CD14-positive monocyte (primary cell): ENCODE measurements at regions not wholly inside any gene's neighbourhood (a gene's known extent, or its start where the extent isn't known, plus 50 kb on each side); places are given as distances from the start of the nearest gene placed in this dataset.

ENCODE experiments used
- DNase-seq, 3 donors: peaks; one replicate each; pipeline ENCODE4 v3.0.0-alpha.2; 2011 to 2022
- H2AFZ ChIP-seq: 2 replicates; pipeline ENCODE4 v1.6.0; 2012; ENCODE audit warnings: mild to moderate bottlenecking, low read depth, low read length, inconsistent platforms; ENCODE audit not compliant: insufficient read depth, poor library complexity, severe bottlenecking
- H3K27ac ChIP-seq, 2 donors: 1 replicate in 1 of 2; 2 replicates in 1 of 2; pipeline ENCODE4 v1.5.1; 2012 to 2013; ENCODE audit warnings: low read length in 2 of 2, control low read depth in 1 of 2, inconsistent platforms in 1 of 2, low read depth in 1 of 2, mild to moderate bottlenecking in 1 of 2
- H3K27me3 ChIP-seq, 2 donors: one replicate each; pipeline versions ENCODE4 v1.6.0 to v1.6.1; 2011 to 2013; ENCODE audit warnings: low read length in 2 of 2; ENCODE audit not compliant: control insufficient read depth in 2 of 2, insufficient read depth in 2 of 2
- H3K36me3 ChIP-seq, 2 donors: replicated peaks in 1 of 2; 1 replicate in 1 of 2; 2 replicates in 1 of 2; pipeline versions ENCODE4 v1.5.1 to v1.6.1; 2012 to 2013; ENCODE audit warnings: low read length in 2 of 2, control low read depth in 1 of 2, inconsistent platforms in 1 of 2, mild to moderate bottlenecking in 1 of 2; ENCODE audit not compliant: insufficient read depth in 2 of 2, control insufficient read depth in 1 of 2
- H3K4me1 ChIP-seq, 2 donors: 1 replicate in 1 of 2; 2 replicates in 1 of 2; pipeline versions ENCODE4 v1.5.1 to v1.6.1; 2012 to 2013; ENCODE audit warnings: low read length in 2 of 2, control low read depth in 1 of 2, inconsistent platforms in 1 of 2, mild to moderate bottlenecking in 1 of 2, moderate library complexity in 1 of 2; ENCODE audit not compliant: insufficient read depth in 2 of 2, control insufficient read depth in 1 of 2
- H3K4me2 ChIP-seq: replicated peaks from 2 replicates; pipeline ENCODE3; 2012; ENCODE audit warnings: low read length, moderate library complexity, mild to moderate bottlenecking; ENCODE audit not compliant: poor library complexity, severe bottlenecking; ENCODE audit errors: extremely low read depth
- H3K4me3 ChIP-seq, 3 experiments: fragments of 200-600 bp in 1 of 3; sonication (generic) in 1 of 3; replicated peaks in 1 of 3; 1 replicate in 2 of 3; 2 replicates in 1 of 3; pipeline ENCODE4 v1.5.1; 2011 to 2013; ENCODE audit warnings: low read length in 3 of 3, mild to moderate bottlenecking in 3 of 3, control low read depth in 2 of 3, low read depth in 2 of 3, inconsistent platforms in 1 of 3, moderate library complexity in 1 of 3
- H3K79me2 ChIP-seq: 2 replicates; pipeline ENCODE4 v1.6.0; 2012; ENCODE audit warnings: mild to moderate bottlenecking, control low read depth, inconsistent platforms, low read length, moderate library complexity; ENCODE audit not compliant: insufficient read depth
- H3K9ac ChIP-seq: 2 replicates; pipeline ENCODE4 v1.6.0; 2017; ENCODE audit warnings: low read length, mild to moderate bottlenecking; ENCODE audit not compliant: insufficient read depth, poor library complexity, severe bottlenecking
- H3K9me3 ChIP-seq, 2 donors: replicated peaks in 1 of 2; 1 replicate in 1 of 2; 2 replicates in 1 of 2; pipeline versions ENCODE4 v1.5.1 to v1.6.1; 2012 to 2013; ENCODE audit warnings: low read length in 2 of 2, control low read depth in 1 of 2; ENCODE audit not compliant: control insufficient read depth in 1 of 2, insufficient read depth in 1 of 2
- H4K20me1 ChIP-seq: 2 replicates; pipeline ENCODE4 v1.6.0; 2012; ENCODE audit warnings: mild to moderate bottlenecking, low read length, control low read depth, moderate library complexity; ENCODE audit not compliant: insufficient read depth
- H3K27ac Mint-ChIP-seq, 7 donors: one replicate each; pipeline ENCODE4 v1.8.0; 2020; ENCODE audit warnings: mild to moderate bottlenecking in 7 of 7, mixed read lengths in 7 of 7, moderate library complexity in 6 of 7, inconsistent platforms in 2 of 7
- H3K27me3 Mint-ChIP-seq, 3 donors: one replicate each; pipeline ENCODE4 v1.8.0; 2021 to 2022; ENCODE audit warnings: low read depth in 3 of 3, mild to moderate bottlenecking in 3 of 3, mixed read lengths in 3 of 3, moderate library complexity in 3 of 3, inconsistent platforms in 1 of 3
- H3K36me3 Mint-ChIP-seq, 2 donors: one replicate each; pipeline ENCODE4 v1.8.0; 2020; ENCODE audit warnings: mixed read lengths in 2 of 2, inconsistent platforms in 1 of 2, mild to moderate bottlenecking in 1 of 2
- H3K4me1 Mint-ChIP-seq: one replicate; pipeline ENCODE4 v1.8.0; 2020; ENCODE audit warnings: mild to moderate bottlenecking, mixed read lengths
- H3K4me3 Mint-ChIP-seq, 2 donors: one replicate each; pipeline ENCODE4 v1.8.0; 2020; ENCODE audit warnings: mild to moderate bottlenecking in 2 of 2, mixed read lengths in 2 of 2, moderate library complexity in 1 of 2
- H3K9me3 Mint-ChIP-seq, 7 donors: one replicate each; pipeline ENCODE4 v1.8.0; 2020 to 2022; ENCODE audit warnings: mixed read lengths in 7 of 7, mild to moderate bottlenecking in 6 of 7, moderate library complexity in 6 of 7, inconsistent platforms in 2 of 7
- CTCF ChIP-seq: fragments of 200-600 bp; IDR thresholded peaks from one replicate; pipeline ENCODE4 v1.8.0; 2022; ENCODE audit warnings: antibody characterized with exemption, mild to moderate bottlenecking
- WGBS: methylation state at CpG from one replicate; pipeline ENCODE4 v1.1.5; 2013; ENCODE audit warnings: missing lambda C conversion rate; ENCODE audit not compliant: insufficient coverage; 5-methylcytosine and 5-hydroxymethylcytosine counted together
- intact Hi-C, 2 donors: fragments of 100-400 bp; cut with micrococcal nuclease; formaldehyde crosslinking; loops; one replicate each; pipeline versions ENCODE4 v1.15.0 to v1.15.1; 2023

- no peak for DNase-seq
- Histone ChIP-seq H3K36me3 (no peaks in the 10 kb centered on the region), H3K27me3 (no peaks in the 10 kb centered on the region), H3K9me3 (peaks cover 0 to 1% of the 10 kb centered on the region in 2 donors), H4K20me1 (no peaks in the 10 kb centered on the region), H3K4me1 (no peaks in the 10 kb centered on the region), H3K4me3 (no peak overlapping the region), H2AFZ (no peak overlapping the region), H3K27ac (no peak overlapping the region), H3K9ac (no peak overlapping the region), H3K4me2 (no peak overlapping the region), H3K79me2 (no peaks in the 10 kb centered on the region)
- Mint-ChIP-seq H3K4me1 (no peaks in the 10 kb centered on the region), H3K4me3 (no peak overlapping the region), H3K27me3 (no peaks in the 10 kb centered on the region), H3K36me3 (no peaks in the 10 kb centered on the region), H3K9me3 (peaks cover 0 to 15% (median 3%) of the 10 kb centered on the region in 7 donors), H3K27ac (no peak overlapping the region)
- 80% methylated on average over 1 of the region's 4 CpGs for WGBS
- TF ChIP-seq CTCF, result no peak
- intact Hi-C loops, result no loop called here
Measured at GRCh38 chr9:23324511-23324910, 501.5 kb downstream of the ELAVL2 start.

- no peak overlapping the region for H3K27ac ChIP-seq
- Mint-ChIP-seq H3K4me1 (no peaks in the 10 kb centered on the region), H3K4me3 (no peak overlapping the region), H3K27me3 (no peaks in the 10 kb centered on the region), H3K27ac (no peak overlapping the region), H3K9me3 (peaks cover 0 to 14% (median 4%) of the 10 kb centered on the region in 7 donors), H3K36me3 (no peaks in the 10 kb centered on the region)
- H3K4me3 ChIP-seq, result no peak overlapping the region
- H3K9ac ChIP-seq, result no peak overlapping the region
- intact Hi-C loops, result no loop called here
- no peaks in the 10 kb centered on the region for H3K79me2 ChIP-seq
- no peak overlapping the region for H3K4me2 ChIP-seq
- no peak for TF ChIP-seq CTCF
- H2AFZ ChIP-seq, result no peak overlapping the region
- 71% methylated on average over 1 of the region's 3 CpGs for WGBS
- no peak for DNase-seq
- H3K4me1 ChIP-seq, result no peaks in the 10 kb centered on the region
- H4K20me1 ChIP-seq, result no peaks in the 10 kb centered on the region
- peaks cover 8 to 9% of the 10 kb centered on the region in 2 donors for H3K9me3 ChIP-seq
- H3K27me3 ChIP-seq, result no peaks in the 10 kb centered on the region
- no peaks in the 10 kb centered on the region for H3K36me3 ChIP-seq
Measured at GRCh38 chr9:23326597-23326996, 499.4 kb downstream of the ELAVL2 start.
